H9 (cell line): ENCODE measurements at regions not wholly inside any gene's neighbourhood (a gene's known extent, or its start where the extent isn't known, plus 50 kb on each side); places are given as distances from the start of the nearest gene placed in this dataset.

Source experiments
- DNase-seq: peaks from one replicate; pipeline ENCODE4 v3.0.0-alpha.2; 2017
- H2AFZ ChIP-seq: one replicate; pipeline ENCODE4 v1.6.1; 2013; ENCODE audit warnings: mild to moderate bottlenecking, low read length, control low read depth, moderate library complexity
- H2AK5ac ChIP-seq: 2 replicates; pipeline ENCODE4 v1.6.1; 2013; ENCODE audit warnings: low read length, control low read depth, mixed read lengths; ENCODE audit not compliant: insufficient read length
- H2BK120ac ChIP-seq: one replicate; pipeline ENCODE4 v1.6.1; 2013; ENCODE audit warnings: low read depth, mild to moderate bottlenecking, low read length, control low read depth, inconsistent platforms; ENCODE audit not compliant: poor library complexity, severe bottlenecking
- H2BK12ac ChIP-seq: 2 replicates; pipeline ENCODE4 v1.6.1; 2013; ENCODE audit warnings: low read length, control low read depth, mixed read lengths, low read depth; ENCODE audit not compliant: insufficient read length
- H2BK15ac ChIP-seq: 2 replicates; pipeline ENCODE4 v1.6.1; 2013; ENCODE audit warnings: low read depth, low read length, control low read depth
- H2BK20ac ChIP-seq: one replicate; pipeline ENCODE4 v1.6.1; 2013; ENCODE audit warnings: low read depth, mild to moderate bottlenecking, low read length, control low read depth, inconsistent platforms; ENCODE audit not compliant: poor library complexity, severe bottlenecking
- H2BK5ac ChIP-seq: 2 replicates; pipeline ENCODE4 v1.6.1; 2013; ENCODE audit warnings: low read length, control low read depth, mixed read lengths; ENCODE audit not compliant: insufficient read length
- H3K14ac ChIP-seq: 2 replicates; pipeline ENCODE4 v1.6.1; 2013; ENCODE audit warnings: low read length, control low read depth; ENCODE audit not compliant: insufficient read depth
- H3K18ac ChIP-seq: 2 replicates; pipeline ENCODE4 v1.6.1; 2013; ENCODE audit warnings: low read depth, mild to moderate bottlenecking, mixed read lengths, low read length, control low read depth; ENCODE audit not compliant: insufficient read length
- H3K23ac ChIP-seq: 2 replicates; pipeline ENCODE4 v1.6.1; 2013; ENCODE audit warnings: low read length, control low read depth, mixed read lengths, low read depth; ENCODE audit not compliant: insufficient read length
- H3K23me2 ChIP-seq: 2 replicates; pipeline ENCODE4 v1.6.1; 2013; ENCODE audit warnings: low read depth, mild to moderate bottlenecking, mixed read lengths, low read length, control low read depth; ENCODE audit not compliant: insufficient read length, poor library complexity, severe bottlenecking
- H3K27ac ChIP-seq: 2 replicates; pipeline ENCODE4 v1.5.1; 2013; ENCODE audit warnings: low read length, control low read depth, mixed read lengths, low read depth; ENCODE audit not compliant: insufficient read length
- H3K27me3 ChIP-seq: 2 replicates; pipeline ENCODE4 v1.6.1; 2013; ENCODE audit warnings: low read length, control low read depth, inconsistent platforms; ENCODE audit not compliant: insufficient read depth
- H3K4ac ChIP-seq: 2 replicates; pipeline ENCODE4 v1.6.1; 2013; ENCODE audit warnings: low read depth, mild to moderate bottlenecking, control low read depth, inconsistent platforms, low read length, moderate library complexity
- H3K4me1 ChIP-seq: 2 replicates; pipeline ENCODE4 v1.6.1; 2013; ENCODE audit warnings: low read length, control low read depth, inconsistent platforms; ENCODE audit not compliant: insufficient read depth
- H3K4me2 ChIP-seq: 2 replicates; pipeline ENCODE4 v1.6.1; 2013; ENCODE audit warnings: low read length, control low read depth, mixed read lengths; ENCODE audit not compliant: insufficient read length, insufficient read depth
- H3K56ac ChIP-seq: 2 replicates; pipeline ENCODE4 v1.6.1; 2013; ENCODE audit warnings: low read depth, mild to moderate bottlenecking, mixed read lengths, low read length, control low read depth; ENCODE audit not compliant: insufficient read length
- H3K79me1 ChIP-seq: 2 replicates; pipeline ENCODE4 v1.6.1; 2013; ENCODE audit warnings: low read depth, mild to moderate bottlenecking, moderate library complexity, low read length, control low read depth, inconsistent platforms; ENCODE audit not compliant: insufficient read depth, poor library complexity, severe bottlenecking
- H3K79me2 ChIP-seq: 2 replicates; pipeline ENCODE4 v1.6.1; 2013; ENCODE audit warnings: low read length, control low read depth, inconsistent platforms; ENCODE audit not compliant: insufficient read depth
- H3K9ac ChIP-seq: 2 replicates; pipeline ENCODE4 v1.6.1; 2013; ENCODE audit warnings: low read length, control low read depth, mixed read lengths; ENCODE audit not compliant: insufficient read length; ENCODE audit errors: extremely low read depth
- H3K9me3 ChIP-seq: one replicate; pipeline ENCODE4 v1.6.1; 2013; ENCODE audit warnings: low read depth, low read length, inconsistent platforms; ENCODE audit not compliant: control insufficient read depth
- H3T11ph ChIP-seq: one replicate; pipeline ENCODE4 v1.6.1; 2013; ENCODE audit warnings: mild to moderate bottlenecking, low read length, control low read depth, inconsistent platforms
- H4K20me1 ChIP-seq: one replicate; pipeline ENCODE4 v1.6.1; 2013; ENCODE audit not compliant: control insufficient read depth, insufficient read length, insufficient read depth
- H4K5ac ChIP-seq: 2 replicates; pipeline ENCODE4 v1.6.1; 2013; ENCODE audit warnings: low read depth, mild to moderate bottlenecking, mixed read lengths, low read length, control low read depth; ENCODE audit not compliant: insufficient read length
- H4K8ac ChIP-seq: replicated peaks from 2 replicates; pipeline ENCODE4 v1.6.1; 2013; ENCODE audit warnings: low read length, control low read depth, mixed read lengths, low read depth; ENCODE audit not compliant: insufficient read length
- H4K91ac ChIP-seq: 2 replicates; pipeline ENCODE4 v1.6.1; 2013; ENCODE audit warnings: low read depth, mild to moderate bottlenecking, moderate library complexity, mixed read lengths, low read length, control low read depth; ENCODE audit not compliant: insufficient read length
- H3K27ac Mint-ChIP-seq, 3 experiments: 2 replicates in 2 of 3; 3 replicates in 1 of 3; pipeline ENCODE4 v1.8.0; 2020 to 2021; ENCODE audit warnings: mixed read lengths in 3 of 3, mild to moderate bottlenecking in 1 of 3, moderate library complexity in 1 of 3
- H3K27me3 Mint-ChIP-seq: 2 replicates; pipeline ENCODE4 v1.8.0; 2021; ENCODE audit warnings: low read depth, mild to moderate bottlenecking, moderate library complexity, mixed read lengths
- H3K36me3 Mint-ChIP-seq, 3 experiments: 2 replicates in 2 of 3; 3 replicates in 1 of 3; pipeline ENCODE4 v1.8.0; 2020 to 2021; ENCODE audit warnings: low read depth in 3 of 3, mixed read lengths in 3 of 3; ENCODE audit not compliant: insufficient read depth in 1 of 3
- H3K4me1 Mint-ChIP-seq, 2 experiments: 2 replicates each; pipeline ENCODE4 v1.8.0; 2020; ENCODE audit warnings: mixed read lengths in 2 of 2
- H3K4me3 Mint-ChIP-seq, 2 experiments: 2 replicates in 1 of 2; 3 replicates in 1 of 2; pipeline ENCODE4 v1.8.0; 2020 to 2021; ENCODE audit warnings: mild to moderate bottlenecking in 2 of 2, mixed read lengths in 2 of 2, moderate library complexity in 1 of 2
- H3K9me3 Mint-ChIP-seq, 2 experiments: 2 replicates in 1 of 2; 3 replicates in 1 of 2; pipeline ENCODE4 v1.8.0; 2020; ENCODE audit warnings: mild to moderate bottlenecking in 2 of 2, mixed read lengths in 2 of 2, moderate library complexity in 1 of 2
- WGBS: extraction: QIAGEN DNeasy Blood & Tissue Kit; methylation state at CpG from one replicate; pipeline ENCODE4 v1.1.7; 2013; ENCODE audit warnings: missing lambda C conversion rate, low lambda C conversion rate, mixed read lengths; ENCODE audit not compliant: insufficient read length; ENCODE audit errors: extremely low coverage; 5-methylcytosine and 5-hydroxymethylcytosine counted together
- TF ChIP-seq, protein P1 (sequence below): fragments of 200-600 bp; sonication (generic); conservative IDR thresholded peaks from 3 replicates; pipeline ENCODE4 v1.8.0; 2021; ENCODE audit warnings: antibody characterized with exemption, mild to moderate bottlenecking

DNA sequence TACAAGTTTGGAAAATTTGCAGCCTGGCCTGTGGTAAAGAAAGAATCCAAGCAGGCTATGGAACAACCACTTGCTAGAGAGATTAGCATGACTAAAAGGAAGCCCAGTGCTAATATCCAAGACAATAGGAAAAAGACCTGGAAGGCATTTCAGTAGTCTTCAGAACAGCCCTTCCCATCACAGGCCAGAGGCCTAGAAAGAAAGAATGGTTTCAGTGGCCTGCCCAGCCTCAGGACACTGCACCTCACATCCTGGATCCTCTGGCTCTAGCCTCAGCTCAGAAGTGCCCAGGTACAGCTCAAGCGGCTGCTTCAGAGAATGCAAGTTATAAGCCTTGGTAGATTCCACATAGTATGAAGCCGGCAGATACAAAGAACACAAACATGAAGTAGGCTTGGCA is 449.8 kb upstream of the AR start:
- Histone ChIP-seq H3K23me2 (no peaks in the 10 kb centered on the region), H3K4ac (no peak overlapping the region), H2BK20ac (no peak overlapping the region), H3K79me2 (no peaks in the 10 kb centered on the region), H3T11ph (no peak overlapping the region), H3K9ac (no peak overlapping the region), H3K18ac (no peak overlapping the region), H3K27ac (no peak overlapping the region), H4K91ac (no peak overlapping the region), H3K56ac (no peak overlapping the region), H3K79me1 (no peaks in the 10 kb centered on the region), H4K20me1 (no peaks in the 10 kb centered on the region), H3K27me3 (no peaks in the 10 kb centered on the region), H4K5ac (no peak overlapping the region), H3K4me2 (no peak overlapping the region), H2BK15ac (no peak overlapping the region), H2BK12ac (no peak overlapping the region), H2AK5ac (no peak overlapping the region), H2BK5ac (no peak overlapping the region), H3K14ac (no peak overlapping the region), H3K4me1 (no peaks in the 10 kb centered on the region), H2BK120ac (no peak overlapping the region), H3K23ac (no peak overlapping the region), H4K8ac (no peak overlapping the region), H3K9me3 (peaks cover 52% of the 10 kb centered on the region), H2AFZ (no peak overlapping the region)
- H3K27me3 Mint-ChIP-seq: no peaks in the 10 kb centered on the region
- H3K36me3 Mint-ChIP-seq: peaks cover 0 to 13% (median 4%) of the 10 kb centered on the region in 3 experiments; a peak in 4 of 7 replicates
- WGBS: no CpG with 5 or more reads among the region's 2 CpGs
- peaks cover 21 to 22% of the 10 kb centered on the region in 2 experiments for H3K4me1 Mint-ChIP-seq
- TF ChIP-seq, protein P1, sequence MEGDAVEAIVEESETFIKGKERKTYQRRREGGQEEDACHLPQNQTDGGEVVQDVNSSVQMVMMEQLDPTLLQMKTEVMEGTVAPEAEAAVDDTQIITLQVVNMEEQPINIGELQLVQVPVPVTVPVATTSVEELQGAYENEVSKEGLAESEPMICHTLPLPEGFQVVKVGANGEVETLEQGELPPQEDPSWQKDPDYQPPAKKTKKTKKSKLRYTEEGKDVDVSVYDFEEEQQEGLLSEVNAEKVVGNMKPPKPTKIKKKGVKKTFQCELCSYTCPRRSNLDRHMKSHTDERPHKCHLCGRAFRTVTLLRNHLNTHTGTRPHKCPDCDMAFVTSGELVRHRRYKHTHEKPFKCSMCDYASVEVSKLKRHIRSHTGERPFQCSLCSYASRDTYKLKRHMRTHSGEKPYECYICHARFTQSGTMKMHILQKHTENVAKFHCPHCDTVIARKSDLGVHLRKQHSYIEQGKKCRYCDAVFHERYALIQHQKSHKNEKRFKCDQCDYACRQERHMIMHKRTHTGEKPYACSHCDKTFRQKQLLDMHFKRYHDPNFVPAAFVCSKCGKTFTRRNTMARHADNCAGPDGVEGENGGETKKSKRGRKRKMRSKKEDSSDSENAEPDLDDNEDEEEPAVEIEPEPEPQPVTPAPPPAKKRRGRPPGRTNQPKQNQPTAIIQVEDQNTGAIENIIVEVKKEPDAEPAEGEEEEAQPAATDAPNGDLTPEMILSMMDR: no peak
- peak; percentile 62 for DNase-seq
- no peak overlapping the region for H3K4me3 Mint-ChIP-seq
- peaks cover 60 to 61% of the 10 kb centered on the region in 2 experiments for H3K9me3 Mint-ChIP-seq
- H3K27ac Mint-ChIP-seq: peak overlapping the region; percentile 83 to 88 (median 83); a peak in 5 of 7 replicates
